HG02759 (cell line): ENCODE measurements at regions not wholly inside any gene's neighbourhood (a gene's known extent, or its start where the extent isn't known, plus 50 kb on each side); places are given as distances from the start of the nearest gene placed in this dataset.

ENCODE experiments used
- ATAC-seq: cut with Tn5 transposase; IDR thresholded peaks from one replicate; pipeline ENCODE4 v1.9.1; 2021; ENCODE audit warnings: mild to moderate bottlenecking, moderate library complexity; ENCODE audit not compliant: unreplicated experiment

DNA sequence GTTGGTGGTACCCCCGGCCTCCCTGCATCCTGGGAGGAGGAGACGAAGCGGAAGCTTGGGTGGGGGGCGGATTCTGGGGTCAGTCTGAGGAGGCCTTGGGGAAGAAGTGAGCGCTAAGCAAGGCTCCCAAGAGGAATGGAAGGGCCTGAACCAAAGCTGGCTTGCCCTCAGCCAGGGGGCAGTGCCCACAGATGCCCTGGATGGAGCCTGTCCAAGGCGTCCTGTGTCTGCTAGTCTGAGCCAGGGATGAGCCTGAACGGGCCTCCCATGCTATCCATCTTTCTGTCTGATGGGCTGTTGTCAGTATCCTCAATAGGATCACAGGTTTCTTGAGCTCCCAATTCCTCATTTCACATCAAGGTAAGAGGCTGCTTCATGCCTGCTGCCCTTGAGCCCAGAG lies 122.3 kb upstream of the LHX1 start:
- no peak for ATAC-seq

DNA sequence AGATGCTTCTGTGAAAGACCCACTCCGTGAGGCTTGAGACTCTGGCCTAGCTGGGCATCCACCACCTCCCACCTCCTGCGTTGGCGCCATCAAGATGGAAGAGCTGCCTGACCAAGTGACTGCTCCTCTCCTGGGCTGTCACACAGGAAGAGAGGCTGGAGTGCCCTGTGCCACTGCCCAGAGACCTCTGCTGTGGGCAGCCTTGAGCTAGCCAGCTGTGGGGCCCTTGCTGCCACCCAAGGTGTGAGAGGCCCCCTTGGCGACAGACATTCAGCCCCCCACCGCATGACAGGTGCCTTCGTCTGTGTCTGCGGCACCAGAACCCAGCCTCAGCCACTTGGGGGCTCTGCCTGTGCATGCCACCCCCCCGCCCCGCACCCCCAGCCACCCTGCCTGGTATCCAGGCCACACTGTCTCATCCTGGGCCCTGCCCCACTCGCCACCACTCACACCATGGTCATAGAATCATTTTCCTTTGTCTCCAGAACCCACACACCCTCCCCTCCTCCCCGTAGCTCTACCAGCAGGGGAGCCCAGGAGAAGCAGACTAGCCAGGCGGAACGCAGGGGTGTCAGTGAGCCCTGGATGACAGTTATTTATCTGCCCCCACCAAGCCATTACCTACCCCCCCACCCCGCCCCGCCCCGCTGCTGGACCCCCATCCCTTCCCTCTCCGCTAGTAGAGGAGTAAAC lies 120.9 kb upstream of the LHX1 start:
- ATAC-seq, result no peak

DNA sequence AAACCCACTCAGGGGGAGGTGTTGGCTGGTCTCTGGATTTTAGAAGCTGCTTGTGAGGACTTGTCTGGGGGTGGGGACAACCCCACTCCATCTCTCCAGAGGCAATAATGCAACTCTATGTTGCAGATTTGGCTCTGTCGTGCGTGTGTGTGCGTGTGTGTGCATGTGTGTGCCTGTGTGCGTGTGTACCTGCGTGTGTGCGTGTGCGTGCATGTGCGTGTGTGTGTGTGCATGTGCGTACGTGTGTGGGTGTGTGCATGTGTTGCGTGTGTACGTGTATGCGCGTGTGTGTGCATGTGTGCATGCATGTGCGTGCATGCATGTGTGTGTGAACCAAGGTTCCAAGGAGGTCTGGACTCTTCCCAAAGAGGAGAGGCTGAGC lies 120.4 kb upstream of the LHX1 start:
- ATAC-seq, result no peak

DNA sequence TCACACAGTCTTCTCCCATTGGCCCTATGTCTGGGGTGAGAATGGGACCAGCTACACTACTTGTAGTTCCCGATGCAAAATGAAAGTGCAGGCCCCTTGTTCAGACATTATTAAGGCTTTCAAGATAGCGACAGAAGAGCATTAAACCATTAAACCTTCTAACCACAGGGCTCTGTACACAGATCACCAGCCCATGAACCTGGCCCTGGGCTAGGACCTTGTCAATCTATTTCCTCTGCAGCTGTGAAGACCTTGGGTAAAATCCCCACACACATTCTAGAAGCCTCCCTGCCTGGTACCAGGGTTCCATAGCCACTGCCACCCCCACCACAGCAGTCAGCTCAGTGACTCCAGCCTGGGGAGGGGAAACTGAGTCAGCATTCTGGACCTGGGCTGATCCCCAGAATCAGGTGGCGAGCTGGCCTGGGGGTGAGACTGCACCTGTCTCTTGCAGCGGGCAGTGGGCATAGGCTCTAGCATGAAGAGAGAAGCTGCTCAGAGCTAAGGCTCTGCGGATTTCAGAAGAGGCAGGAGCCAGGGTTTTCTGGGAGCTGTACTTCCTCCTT lies 119.7 kb upstream of the LHX1 start:
- no peak for ATAC-seq

DNA sequence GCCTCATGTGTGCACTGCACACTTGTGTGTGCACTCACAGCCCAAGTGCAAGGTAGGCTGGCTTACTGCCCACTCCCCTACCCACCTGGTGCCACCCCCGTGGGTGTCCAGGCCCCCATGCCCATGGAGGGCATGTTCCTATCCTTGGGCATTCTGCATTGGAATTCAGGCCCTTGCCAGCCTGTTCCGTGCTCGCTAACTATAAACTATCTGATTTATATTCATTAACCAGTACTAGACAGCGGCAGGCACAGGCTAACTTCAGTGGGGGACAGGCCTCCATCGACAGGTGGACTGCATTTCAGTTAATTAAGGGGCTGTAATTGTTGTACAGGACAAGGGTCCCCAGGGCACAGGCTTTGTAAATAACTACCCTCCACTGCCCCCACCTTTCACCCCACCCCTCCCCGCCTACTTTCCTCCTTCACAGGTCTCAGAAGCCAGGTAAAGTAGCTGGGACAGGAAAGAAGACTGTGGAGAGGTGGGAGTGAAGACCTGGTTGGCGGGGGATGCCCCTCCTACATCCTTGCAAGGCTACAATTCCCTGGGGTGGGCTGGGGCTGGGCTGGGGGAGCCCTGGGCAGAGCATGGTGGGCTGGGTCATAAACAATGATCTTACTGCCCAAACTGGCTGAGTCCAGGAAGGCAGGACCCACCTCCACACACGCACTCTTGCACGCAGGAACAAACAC lies 119.0 kb upstream of the LHX1 start:
- ATAC-seq, result no peak

DNA sequence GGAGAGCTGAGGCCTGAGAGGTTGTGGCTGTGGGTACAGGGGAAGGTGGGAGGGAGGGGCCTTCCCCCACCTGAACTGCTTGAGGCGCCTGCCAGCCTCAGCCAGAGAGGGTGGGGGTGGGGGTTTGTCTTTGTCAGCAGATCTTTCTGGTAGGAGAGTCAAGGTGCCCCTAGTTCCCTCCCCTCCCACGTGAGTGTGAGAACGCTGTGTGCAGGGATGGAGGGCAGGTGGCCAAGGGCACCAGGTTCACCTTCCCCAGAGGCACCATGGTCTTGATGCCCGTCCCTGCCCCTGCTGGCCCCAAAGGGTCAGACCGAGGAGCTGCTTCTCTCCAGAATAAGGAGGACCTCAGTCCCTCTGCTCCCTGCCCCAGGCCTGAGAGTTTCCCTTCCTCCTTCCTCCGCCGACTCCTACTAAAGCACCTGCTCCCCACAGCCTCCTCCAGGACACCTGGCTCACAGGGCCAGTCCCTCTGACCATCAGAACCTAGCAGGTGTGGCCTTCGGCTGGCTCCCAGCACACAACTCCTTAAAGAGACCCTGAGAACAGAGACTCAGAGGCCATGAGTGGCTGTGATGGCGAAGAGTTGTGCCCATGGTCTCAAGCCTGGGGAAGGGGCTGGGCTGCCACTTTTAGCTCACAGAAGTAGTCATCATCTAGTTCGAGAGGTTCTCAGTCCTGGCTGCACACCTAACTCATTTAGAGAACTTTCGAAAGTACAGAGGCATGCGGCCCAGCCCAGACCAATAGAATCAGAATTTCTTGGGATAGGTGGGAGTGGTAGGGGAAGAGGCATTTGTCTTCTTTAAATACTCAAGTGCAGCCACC lies 113.2 kb upstream of the LHX1 start:
- ATAC-seq, result no peak

DNA sequence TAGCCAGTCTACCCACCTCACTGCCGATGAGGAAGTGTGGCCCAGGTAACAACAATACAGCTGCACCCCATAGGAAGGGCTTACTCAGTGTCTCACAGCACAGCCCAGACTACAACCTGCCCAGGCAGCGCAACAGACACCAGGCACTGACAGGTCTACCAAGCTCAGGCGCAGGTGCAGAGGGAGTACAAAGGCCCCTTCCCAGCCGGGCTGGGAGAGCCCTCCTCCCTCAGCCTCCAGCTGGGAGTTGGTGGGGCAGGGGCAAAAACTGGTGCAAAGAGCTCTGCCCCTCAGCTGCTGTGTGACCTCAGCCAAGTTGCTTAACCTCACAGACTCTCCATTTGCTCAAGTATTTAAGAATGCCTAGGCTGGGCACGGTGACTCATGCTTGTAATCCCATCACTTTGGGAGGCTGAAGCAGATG lies 112.6 kb upstream of the LHX1 start:
- ATAC-seq, result no peak

DNA sequence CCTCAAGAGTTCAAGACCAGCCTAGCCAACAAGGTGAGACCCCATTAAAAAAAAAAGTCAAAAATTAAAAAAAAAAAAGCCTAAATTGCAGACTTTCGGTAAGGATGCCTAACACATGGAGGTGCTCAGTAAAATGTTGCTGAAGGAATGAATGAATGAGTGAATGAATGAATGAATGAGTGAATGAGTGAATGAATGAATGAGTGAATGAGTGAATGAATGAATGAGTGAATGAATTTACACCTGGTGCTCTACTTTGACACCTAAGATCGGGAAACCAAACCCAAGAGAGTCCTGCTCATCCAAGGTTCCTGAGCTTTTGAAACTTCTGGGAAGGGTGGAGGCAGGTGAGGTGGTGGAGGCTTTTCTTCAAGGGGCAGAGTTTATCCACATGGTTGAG lies 112.2 kb upstream of the LHX1 start:
- no peak for ATAC-seq

DNA sequence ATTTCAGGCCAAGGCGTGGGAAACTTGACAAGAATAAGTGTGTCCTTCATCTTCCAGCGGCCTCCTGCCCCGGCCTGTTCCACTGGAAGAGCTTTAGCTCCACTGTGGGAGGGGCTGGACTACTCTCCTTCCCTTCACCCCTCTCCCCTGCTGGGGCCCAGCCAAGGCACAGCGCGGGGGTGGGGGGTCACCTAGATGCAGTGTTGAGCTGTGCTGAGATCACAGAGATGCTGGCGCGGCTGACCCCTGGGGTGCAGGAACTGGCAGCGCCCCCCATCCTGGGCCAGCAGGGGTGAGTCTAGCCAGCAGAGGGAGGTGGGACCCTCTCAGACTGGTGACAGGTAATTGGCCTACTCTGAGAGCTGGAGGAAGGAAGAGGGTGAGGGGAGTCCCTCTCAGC lies 111.8 kb upstream of the LHX1 start:
- ATAC-seq, result no peak

DNA sequence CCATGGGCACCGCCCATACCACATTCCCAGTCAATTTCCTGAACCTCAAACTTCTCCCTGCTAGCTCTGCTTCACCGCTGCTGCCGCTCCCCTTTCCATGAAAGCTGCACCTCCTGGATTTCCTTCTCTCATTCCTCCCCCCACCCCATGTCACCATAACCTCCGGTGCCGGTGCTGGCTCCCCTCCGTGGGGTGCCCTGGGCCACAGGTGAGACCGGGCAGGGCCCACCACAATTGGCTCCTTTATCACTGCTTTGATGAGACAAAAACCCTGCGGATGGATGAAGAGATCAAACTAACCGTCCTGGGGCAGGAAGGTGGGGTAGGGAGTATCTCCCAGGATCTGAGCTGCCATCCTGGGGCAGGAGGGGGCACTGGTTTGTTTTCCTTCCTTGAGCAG lies 111.3 kb upstream of the LHX1 start:
- no peak for ATAC-seq

DNA sequence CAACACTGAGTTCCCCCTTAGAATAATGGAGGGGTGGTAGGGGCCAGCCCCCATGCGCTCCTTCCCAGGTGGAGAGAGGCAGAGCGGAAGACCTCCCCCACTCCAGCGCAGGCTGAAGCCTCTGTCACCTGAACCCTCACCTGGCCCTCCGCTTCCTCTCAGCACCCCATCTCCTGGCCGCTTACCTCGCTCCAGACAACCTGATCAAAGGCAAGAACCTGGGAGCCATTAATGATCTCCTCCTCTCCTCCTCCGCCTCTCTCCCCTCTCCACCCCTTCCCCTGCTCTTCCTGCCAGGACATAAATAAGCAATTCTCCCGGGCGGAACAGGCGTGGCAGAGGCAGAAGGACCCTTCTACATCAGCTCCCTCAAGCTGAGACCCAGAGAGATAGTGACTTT lies 110.2 kb upstream of the LHX1 start:
- ATAC-seq, result no peak

DNA sequence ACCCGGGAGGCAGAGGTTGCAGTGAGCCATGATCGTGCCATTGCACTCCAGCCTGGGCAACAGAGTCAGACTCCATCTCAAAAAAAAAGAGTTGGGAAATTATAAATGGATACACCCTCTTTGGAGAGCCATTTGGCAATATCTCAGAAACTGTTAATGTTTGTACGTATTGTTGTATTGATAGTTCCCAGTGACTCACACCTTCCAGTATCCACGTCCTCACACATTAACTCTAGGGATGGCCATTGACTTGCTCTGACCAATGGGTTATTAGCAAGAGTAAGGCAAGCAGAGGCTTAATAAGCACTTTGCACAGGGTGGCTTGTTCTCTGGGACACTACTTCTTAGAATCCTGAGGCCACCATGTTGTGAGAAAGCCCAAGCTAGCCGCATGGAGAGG lies 107.6 kb upstream of the LHX1 start:
- ATAC-seq, result no peak

DNA sequence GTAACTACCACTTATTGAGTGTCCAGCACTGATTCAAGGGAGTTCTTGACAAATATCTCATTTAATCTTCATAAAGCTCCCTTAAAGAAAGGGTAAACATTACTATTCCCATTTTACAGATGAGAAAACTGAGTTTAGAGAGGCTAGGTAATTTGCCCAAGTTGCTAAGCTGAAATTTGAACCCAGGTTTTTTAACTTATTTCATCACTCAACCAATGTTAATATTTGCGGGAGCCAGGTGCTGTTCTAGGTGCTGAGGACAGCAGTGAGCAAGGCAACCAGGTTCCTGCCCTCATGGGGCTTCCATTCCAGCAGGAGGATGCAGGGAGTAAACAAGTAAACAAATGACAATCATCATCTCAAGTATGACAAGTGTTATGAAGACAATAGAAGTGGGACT lies 104.0 kb upstream of the LHX1 start:
- ATAC-seq, result no peak

DNA sequence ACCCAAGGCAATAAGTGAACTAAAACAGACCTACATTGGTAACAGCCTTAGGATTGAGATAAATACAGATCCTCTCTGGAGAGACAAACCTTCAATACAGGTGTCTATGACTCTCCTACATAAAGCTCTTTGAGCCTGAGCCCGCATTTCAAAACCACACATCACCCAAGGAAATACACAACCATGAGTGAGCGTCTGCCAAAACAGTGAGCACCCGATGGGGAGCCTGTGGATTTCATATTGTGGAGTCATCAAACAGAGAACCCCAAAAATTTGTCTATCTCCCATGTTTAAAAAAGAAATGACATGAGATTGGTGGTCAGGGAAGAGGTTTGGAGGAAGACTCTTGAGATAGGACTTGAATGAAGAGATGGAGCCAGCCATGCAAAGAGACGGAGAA lies 102.2 kb upstream of the LHX1 start:
- ATAC-seq, result no peak

DNA sequence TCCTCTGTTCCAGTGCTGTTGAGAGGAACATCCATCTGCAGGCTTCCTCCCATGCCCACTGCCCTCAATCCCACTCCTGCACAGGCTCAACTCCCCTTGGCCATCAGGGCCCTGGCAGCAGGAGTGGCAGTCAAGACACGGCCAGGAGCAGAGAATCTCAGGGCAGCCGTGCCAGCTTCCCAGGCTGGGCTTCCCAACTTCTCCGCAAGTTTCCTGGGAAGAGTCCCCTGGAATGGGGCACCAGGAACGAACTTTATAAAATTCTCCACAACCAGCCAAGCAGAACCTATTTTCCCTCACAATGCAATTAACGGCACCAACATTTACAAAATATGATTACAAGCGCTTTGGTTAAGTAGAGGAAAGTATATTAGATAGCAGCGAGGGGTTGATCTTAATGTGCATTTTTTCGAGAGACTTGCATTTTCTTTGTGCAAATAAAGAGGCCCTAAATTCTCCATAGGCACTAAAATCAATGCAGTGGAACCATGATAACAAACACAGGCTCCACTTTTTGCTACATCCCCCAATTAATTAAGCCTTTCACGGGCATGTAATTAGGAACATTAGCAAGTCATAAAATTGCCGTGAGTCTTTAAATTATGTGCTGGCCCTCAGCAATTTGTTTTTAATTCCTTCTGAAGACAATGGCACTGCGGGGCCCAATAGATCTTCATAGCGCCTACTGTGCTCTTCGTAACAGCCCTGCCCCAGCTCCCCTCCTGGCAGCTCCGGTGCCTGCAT lies 99.9 kb upstream of the LHX1 start:
- no peak for ATAC-seq

DNA sequence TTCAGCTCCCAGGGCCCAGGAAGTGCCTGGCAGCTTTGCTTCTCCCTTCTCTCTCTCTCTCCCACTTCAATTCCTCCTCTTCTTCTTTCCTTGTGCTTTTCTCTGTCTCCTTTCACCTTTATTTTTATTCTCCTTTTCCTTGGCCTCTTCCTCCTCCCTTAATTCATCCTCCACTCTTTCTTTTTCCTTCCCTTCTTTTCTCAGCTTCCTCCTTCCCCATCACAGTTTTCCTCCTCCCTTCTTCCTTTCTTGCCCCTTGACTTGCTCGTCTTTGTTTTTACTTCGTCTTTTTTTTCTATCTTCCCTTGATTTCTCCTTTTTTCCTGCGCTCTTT lies 99.4 kb upstream of the LHX1 start:
- ATAC-seq, result no peak

DNA sequence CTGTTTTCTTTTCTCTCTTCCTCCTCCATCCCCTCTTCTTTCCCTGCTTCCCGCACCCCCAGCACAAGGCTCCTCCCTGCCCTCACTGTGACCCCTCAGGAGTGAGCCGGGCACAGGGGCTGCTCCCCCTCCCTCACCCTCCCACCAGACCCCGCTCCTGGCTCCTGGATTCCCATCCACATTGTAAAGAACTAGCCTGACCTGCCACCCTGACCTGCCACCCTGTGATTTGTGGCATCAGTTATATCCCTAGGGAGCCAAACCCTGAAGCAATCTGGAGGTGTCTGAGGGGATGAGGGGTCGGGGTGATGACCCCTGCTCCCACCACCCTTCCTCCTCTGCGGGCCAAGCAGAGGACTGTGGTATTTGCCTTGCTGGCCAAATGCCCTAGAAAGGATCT lies 98.0 kb upstream of the LHX1 start:
- ATAC-seq, result no peak

DNA sequence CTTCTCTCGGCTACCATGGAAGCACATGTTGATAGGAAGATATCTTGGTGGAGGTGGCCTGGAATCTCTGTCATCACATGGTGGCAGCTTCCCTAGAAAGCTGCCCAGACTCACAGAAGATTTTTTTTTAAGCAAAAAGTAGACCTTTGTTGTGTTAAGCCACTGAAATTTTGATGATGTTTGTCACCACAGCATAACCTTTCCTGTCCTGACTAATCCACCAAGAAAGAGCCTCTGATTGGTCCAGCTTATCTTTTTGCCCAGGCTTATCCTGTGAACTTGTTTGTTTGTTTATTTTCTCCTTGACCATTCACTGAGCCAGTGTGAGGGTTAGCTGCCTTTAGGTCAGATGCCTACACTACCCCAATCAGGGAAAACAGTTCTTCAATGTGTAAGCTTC lies 96.5 kb upstream of the LHX1 start:
- ATAC-seq, result no peak

DNA sequence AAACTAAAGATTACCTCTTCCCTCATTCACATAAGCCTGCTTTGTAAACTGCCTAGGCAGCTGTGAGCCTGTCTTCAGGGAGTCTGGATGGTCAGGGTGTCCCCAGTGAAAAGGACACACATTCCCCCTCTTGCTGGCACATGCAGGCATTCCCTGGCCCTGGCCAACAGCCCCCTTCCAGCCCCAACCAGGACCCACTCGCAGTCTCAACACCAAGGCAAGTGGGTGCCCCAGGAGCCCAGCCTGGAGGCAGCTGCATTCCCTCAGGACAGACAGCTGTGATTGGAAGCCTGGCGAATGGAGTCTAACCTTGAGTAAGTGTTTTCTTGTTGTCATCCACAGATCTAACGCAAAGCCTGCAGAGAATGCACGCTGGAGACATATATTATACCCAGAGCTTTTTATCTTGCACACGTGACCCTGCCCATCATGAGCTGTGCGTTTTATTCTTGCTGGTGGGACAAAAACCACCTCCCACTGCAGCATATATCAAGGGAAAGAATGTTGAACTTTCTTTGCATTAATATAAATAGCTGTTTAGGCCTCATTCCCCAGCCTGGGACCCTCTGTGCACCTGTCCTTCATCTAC lies 95.0 kb upstream of the LHX1 start:
- no peak for ATAC-seq

DNA sequence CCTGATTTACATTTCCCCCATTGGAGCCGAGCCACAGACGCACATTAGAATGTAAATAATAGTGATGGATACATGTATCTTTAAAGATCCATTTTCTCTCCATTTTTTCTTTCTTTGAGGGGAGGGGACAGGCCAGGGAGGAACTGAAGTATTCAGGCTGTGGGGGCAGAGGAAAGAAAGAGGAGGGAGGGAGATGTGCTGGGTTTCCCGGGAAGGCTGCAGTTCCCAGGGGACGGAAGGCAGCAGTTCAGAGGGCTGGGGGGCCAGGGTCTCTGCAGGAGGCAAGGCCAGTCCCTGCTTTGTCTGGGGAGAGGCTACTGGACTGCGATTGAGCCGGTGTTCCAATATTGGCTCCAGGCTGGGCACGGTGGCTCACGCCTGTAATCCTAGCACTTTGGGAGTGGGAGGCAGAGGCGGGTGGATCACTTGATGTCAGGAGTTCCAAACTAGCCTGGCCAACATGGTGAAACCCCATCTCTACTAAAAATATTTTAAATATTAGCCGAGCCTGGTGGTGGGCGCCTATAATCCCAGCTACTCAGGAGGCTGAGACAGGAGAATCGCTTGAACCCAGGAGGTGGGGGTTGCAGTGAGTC lies 94.2 kb upstream of the LHX1 start:
- no peak for ATAC-seq
